Activated naive CD4-positive, alpha-beta T cell treated with Interleukin-2 at 50 U/mL for 16 hours (primary cell): ENCODE measurements at regions not wholly inside any gene's neighbourhood (a gene's known extent, or its start where the extent isn't known, plus 50 kb on each side); places are given as distances from the start of the nearest gene placed in this dataset.
"Not testable (repeated sequence)": the region's sequence is repeated elsewhere in the genome, so short reads cannot be mapped to it uniquely, and the experiment has no call there.

Source experiments
- DNase-seq: peaks from one replicate; pipeline ENCODE4 v3.0.0-alpha.2; 2020

- no peak for DNase-seq
Measured at GRCh38 chr18:39208190-39208589, 1642.6 kb upstream of the CELF4 start.

DNA sequence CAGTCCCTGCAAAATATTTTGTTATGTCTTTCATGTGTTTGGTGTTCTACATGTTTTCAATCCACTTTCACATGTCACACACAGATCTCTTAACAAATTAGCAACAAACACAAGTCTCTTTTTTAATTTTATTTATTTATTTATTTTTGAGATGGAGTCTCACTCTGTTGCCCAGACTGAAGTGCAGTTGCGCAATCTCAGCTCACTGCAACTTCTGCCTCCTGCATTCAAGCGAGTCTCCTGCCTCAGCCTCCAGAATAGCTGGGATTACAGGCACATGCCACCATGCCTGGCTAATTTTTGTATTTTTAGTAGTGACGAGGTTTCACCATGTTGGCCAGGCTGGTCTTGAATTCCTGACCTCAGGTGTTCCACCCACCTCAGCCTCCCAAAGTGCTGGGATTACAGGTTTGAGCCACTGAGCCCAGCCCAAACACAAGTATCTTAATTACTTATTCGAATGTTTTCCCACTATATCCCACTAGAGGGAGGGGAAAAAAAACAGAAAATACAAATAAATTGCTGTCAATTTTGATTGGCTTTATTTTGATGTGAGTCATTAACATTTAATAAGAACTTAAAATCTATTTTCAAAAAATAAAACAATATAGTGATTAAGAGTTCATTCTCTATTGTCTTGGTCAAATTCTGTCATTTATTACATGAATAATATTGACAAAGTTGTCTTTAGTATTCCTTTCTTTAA is 1641.0 kb upstream of the CELF4 start:
- DNase-seq, result not testable (repeated sequence)

GRCh38 chr18:39205565-39206195 is 1640.1 kb upstream of the CELF4 start:
- DNase-seq, result no peak

GRCh38 chr18:39200153-39200552 is 1634.6 kb upstream of the CELF4 start:
- no peak for DNase-seq

- DNase-seq, result no peak
Measured at GRCh38 chr18:39199231-39199855, 1633.7 kb upstream of the CELF4 start.

DNA sequence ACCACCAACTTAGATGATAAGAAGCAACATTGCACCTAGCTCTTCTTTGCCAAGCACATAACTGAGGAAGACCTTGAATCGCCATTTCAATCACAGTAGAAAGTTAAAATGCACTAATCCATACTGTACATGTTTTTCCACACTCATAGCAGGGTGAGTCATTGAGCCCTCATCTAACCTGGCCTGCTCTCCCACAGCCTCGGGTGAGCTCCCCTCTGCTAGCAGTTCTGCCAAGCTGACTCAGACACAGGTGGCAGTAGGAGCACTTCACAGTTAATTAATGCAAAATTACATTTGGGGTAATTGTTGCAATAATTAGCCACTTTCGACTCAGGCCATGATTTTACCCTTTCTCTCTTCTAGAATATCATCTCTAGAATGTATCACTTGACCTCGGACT is 1632.8 kb upstream of the CELF4 start:
- no peak for DNase-seq

- no peak for DNase-seq
Measured at GRCh38 chr18:39191931-39192330, 1626.3 kb upstream of the CELF4 start.

DNA sequence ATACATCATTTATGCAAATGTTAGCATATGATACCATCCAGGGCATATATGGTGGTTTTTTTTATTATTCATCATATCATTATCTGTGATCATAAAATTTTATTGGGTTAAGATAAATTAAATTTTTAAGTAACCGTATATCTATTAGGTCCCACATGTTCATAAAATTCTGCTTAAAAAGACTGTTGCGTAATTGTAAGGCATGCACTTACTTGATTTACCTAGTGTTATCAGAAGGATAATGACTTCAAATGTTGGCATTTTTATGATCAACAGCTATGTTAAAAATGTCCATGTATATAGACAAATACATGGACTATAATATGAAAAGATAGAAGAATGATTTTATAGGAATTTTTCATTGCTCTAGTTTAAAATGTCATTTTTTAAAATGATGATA is 1625.5 kb upstream of the CELF4 start:
- DNase-seq, result no peak

DNA sequence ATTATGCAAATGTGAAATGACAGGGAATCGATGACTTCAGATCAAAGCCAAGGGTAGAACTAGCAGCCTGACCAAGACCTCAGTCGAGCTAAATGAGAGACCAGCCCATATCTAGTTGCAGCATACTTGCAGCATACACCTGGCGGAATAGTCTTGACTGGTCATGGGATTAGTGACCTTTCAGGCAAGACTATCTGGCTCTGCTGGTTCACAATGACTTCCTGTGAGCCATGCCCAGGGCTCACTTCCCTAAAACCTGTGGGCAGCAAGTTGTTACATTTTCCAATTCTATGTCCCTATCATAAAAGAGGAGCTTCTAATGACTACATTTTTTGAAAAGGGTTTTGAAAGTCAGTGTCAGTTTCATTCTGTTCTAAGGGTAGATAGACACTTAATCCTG is 1624.9 kb upstream of the CELF4 start:
- DNase-seq, result no peak

DNA sequence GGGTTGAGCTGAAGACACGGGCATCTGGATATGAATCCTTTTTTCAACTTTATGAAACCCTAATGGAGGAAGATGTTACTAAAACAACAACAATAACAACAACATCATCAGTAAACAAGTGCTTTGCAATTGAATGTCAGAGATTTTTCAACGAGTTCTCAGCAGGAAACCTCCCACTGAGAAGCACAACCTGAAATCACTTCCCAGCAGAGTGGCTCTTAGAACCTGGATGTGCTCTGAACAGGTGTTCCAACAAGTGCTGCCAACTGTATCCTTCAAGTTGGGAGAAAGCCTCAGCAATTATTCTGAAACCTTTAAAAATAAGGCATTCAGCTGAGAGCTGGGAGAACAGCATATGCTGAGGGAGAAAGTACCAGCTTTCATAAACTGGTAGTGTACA is 1622.7 kb upstream of the CELF4 start:
- DNase-seq, result no peak

- no peak for DNase-seq
Measured at GRCh38 chr18:39186008-39186407, 1620.4 kb upstream of the CELF4 start.

GRCh38 chr18:39184176-39184575 is 1618.6 kb upstream of the CELF4 start:
- no peak for DNase-seq

DNA sequence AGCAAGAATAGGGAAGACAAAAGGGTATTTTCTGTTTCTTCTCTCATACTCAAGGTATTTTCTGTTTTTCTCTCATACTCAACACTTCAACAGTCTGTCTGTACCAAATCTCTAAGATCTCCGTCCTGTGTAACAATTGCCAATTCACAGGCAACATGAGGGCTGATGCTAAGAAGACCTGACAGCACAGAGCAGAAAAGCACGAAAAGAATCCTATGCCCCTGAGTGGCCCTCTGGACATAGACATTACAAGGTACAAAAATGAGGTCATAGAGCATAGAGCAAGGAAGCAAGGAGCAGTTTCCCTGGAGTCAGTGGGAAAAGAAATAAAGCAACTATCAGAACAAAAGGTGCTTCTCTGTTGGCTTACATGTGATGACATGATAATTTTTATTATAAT is 1612.6 kb upstream of the CELF4 start:
- no peak for DNase-seq

- DNase-seq, result no peak
Measured at GRCh38 chr18:39172695-39173421, 1607.3 kb upstream of the CELF4 start.

- no peak for DNase-seq
Measured at GRCh38 chr18:39168723-39169122, 1603.1 kb upstream of the CELF4 start.

DNA sequence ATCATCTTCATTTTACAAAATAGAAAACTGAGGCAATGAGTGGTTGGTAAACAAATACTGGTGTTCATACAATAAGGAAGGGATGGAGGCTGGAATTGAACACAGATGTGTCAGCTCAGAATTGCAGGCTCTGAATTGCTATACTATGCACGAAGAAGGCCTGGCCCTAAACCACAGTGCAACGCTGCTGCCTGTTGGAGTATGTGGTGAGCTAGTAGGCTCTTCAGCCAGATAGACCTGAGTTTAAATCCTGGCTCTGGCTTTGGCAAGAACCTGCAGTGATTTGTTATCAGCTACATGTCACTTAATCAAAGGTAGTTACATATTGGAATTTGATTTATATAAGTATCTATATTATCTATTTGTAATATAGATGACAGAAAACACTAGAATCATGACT is 1602.4 kb upstream of the CELF4 start:
- DNase-seq, result no peak

- DNase-seq, result no peak
Measured at GRCh38 chr18:39166776-39167175, 1601.2 kb upstream of the CELF4 start.

DNA sequence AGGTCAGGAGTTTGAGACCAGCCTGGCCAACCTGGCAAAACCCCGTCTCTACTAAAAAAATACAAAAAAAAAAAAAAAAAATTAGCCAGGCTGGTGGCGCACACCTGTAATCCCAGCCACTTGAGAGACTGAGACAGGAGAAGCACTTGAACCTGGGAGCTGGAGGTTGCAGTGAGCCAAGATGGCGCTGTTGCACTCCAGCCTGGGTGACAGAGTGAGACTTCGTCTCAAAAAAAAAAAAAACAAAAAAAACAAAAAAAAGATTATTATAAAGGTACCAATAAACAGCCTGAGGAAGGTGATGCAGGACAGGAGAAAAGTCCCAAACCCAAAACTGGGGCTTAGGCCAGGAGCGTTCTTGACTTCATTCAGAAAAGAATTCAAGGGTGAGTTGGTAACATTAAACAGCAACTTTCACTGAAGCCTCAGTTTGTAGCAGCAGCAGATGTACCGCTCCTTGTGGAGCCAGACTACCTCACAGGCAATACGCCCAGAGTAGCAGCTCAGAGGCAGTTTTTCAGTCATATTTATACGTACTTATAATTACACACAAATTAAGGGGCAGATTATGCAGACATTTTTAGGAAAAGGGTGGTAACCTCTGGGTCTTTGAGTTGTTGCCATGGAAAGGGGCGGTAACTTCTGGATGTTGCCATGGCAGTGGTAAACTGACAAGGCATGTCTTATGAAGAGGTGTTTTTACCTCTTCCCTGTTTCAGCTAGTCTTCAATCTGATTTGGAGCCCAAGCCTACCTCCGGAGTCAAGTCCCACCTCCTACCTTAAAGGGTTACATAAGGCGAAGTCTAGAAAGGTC is 1596.6 kb upstream of the CELF4 start:
- no peak for DNase-seq

- DNase-seq, result no peak
Measured at GRCh38 chr18:39149211-39149806, 1583.7 kb upstream of the CELF4 start.

DNA sequence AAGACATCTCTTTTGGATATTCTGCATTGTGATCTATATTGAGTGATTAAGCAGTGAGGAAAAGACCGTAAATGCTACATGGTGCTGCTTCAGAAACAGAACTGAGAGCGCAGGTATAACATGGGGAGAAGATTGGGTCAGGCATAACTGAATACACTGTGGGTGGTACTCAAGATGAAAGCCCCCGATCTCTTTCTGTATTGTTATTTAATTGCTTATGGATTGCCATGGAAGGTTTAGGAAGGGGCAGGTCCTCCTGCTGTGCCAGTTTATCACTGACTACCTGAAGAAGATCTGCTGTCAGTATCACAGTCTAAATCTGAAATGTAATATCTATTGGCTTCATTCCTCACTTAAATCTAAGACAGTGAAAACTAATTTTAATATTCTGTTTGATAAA is 1568.7 kb upstream of the CELF4 start:
- no peak for DNase-seq

GRCh38 chr18:39127538-39127937 is 1561.9 kb upstream of the CELF4 start:
- not testable (repeated sequence) for DNase-seq

- no peak for DNase-seq
Measured at GRCh38 chr18:39113790-39114189, 1548.2 kb upstream of the CELF4 start.
